HEK293 (cell line): ENCODE measurements at regions not wholly inside any gene's neighbourhood (a gene's known extent, or its start where the extent isn't known, plus 50 kb on each side); places are given as distances from the start of the nearest gene placed in this dataset.
"Not testable (repeated sequence)": the region's sequence is repeated elsewhere in the genome, so short reads cannot be mapped to it uniquely, and the experiment has no call there.

ENCODE experiments used
- CTCF ChIP-seq: fragments of 450-650 bp; formaldehyde crosslinking; IDR thresholded peaks from 2 replicates; pipeline ENCODE4 v1.5.1; 2016; ENCODE audit warnings: missing biosample characterization, missing genetic modification characterization
- MZF1 ChIP-seq: fragments of 450-650 bp; formaldehyde crosslinking; IDR thresholded peaks from 2 replicates; pipeline ENCODE4 v1.5.1; 2017; ENCODE audit warnings: missing biosample characterization, missing genetic modification characterization, borderline replicate concordance
- PBX3 ChIP-seq: sonication (generic); formaldehyde crosslinking; IDR thresholded peaks from 2 replicates; pipeline ENCODE4 v1.8.1; 2022; ENCODE audit warnings: mild to moderate bottlenecking, moderate library complexity, missing genetic modification reagents
- REST ChIP-seq: fragments of 450-650 bp; formaldehyde crosslinking; IDR thresholded peaks from 2 replicates; pipeline ENCODE4 v1.5.1; 2016; ENCODE audit warnings: missing biosample characterization, missing genetic modification characterization
- YY1 ChIP-seq: fragments of 450-650 bp; formaldehyde crosslinking; IDR thresholded peaks from 2 replicates; pipeline ENCODE4 v1.5.1; 2018; ENCODE audit warnings: missing biosample characterization, missing genetic modification characterization
- ZNF19 ChIP-seq: fragments of 450-650 bp; formaldehyde crosslinking; IDR thresholded peaks from 2 replicates; pipeline ENCODE4; 2016; ENCODE audit warnings: missing biosample characterization, missing genetic modification characterization, low read depth
- ZNF23 ChIP-seq: fragments of 450-650 bp; formaldehyde crosslinking; IDR thresholded peaks from 2 replicates; pipeline ENCODE4 v1.5.1; 2016; ENCODE audit warnings: missing biosample characterization, missing genetic modification characterization, borderline replicate concordance
- ZNF274 ChIP-seq, 2 experiments: fragments of 200-500 bp in 1 of 2; fragments of 450-650 bp in 1 of 2; sonication (Bioruptor generic) in 1 of 2; formaldehyde crosslinking in 1 of 2; IDR thresholded peaks; 2 replicates each; pipeline versions ENCODE4 v1.5.1 to v1.6.1; 2014 to 2016; ENCODE audit warnings: borderline replicate concordance in 1 of 2, inconsistent platforms in 1 of 2, low read length in 1 of 2, missing biosample characterization in 1 of 2, missing genetic modification characterization in 1 of 2
- ZNF366 ChIP-seq: fragments of 450-650 bp; formaldehyde crosslinking; conservative IDR thresholded peaks from 2 replicates; pipeline ENCODE4 v1.5.1; 2016; ENCODE audit warnings: missing biosample characterization, missing genetic modification characterization
- ZNF610 ChIP-seq: fragments of 450-650 bp; formaldehyde crosslinking; IDR thresholded peaks from 2 replicates; pipeline ENCODE4 v1.5.1; 2016; ENCODE audit warnings: missing biosample characterization, missing genetic modification characterization, borderline replicate concordance
- ZNF792 ChIP-seq: fragments of 450-650 bp; formaldehyde crosslinking; IDR thresholded peaks from 2 replicates; pipeline ENCODE4 v1.5.1; 2016; ENCODE audit warnings: missing biosample characterization, missing genetic modification characterization
- ZSCAN16 ChIP-seq: fragments of 450-650 bp; formaldehyde crosslinking; IDR thresholded peaks from 2 replicates; pipeline ENCODE4 v1.5.1; 2016; ENCODE audit warnings: missing biosample characterization, missing genetic modification characterization
- TF ChIP-seq, protein P1 (sequence below): fragments of 450-650 bp; IDR thresholded peaks from 2 replicates; pipeline ENCODE4 v1.5.1; 2018; ENCODE audit warnings: missing biosample characterization, mild to moderate bottlenecking, missing genetic modification characterization

DNA sequence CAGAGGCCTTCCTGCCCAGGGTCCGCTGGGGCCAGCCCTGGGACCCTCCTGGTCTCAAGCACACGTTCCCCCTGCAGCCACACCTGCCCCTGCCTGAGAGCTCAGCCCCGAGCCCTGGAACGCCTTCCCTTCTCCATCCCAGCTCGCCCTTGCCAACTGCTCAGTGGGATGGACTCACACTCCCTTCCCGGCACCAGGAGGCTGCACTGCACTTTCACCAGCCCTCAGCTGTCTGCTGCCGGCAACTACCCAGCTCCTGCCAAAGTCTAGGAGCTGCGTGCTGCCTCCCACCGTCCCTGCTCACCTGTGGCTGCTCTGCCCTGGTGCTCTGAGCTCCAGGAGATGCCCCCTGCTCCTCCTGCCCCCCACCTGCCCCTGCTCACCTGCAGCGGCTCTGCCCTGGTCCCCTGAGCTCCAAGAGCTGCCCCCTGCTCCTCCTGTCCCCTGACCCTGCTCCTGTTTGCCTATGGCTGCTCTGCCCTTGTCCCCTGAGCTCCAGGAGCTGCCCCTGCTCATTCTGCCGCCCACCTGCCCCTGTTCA, 246.4 kb downstream of the TMEM121 start:
- TF ChIP-seq ZNF274 (IDR thresholded peaks at IDR 0.05; ENCODE audit: low read length); ZNF274 (tag by site-specific recombination; IDR thresholded peaks at IDR 0.05; ENCODE audit: borderline replicate concordance); ZSCAN16 (tag by site-specific recombination); ZNF610; YY1 (tag by site-specific recombination); ZNF19 (tag by site-specific recombination); PBX3 (CRISPR knock-in tag); CTCF (tag by site-specific recombination); ZNF366; ZNF23 (tag by site-specific recombination); REST (tag by site-specific recombination); MZF1; ZNF792 (tag by site-specific recombination): not testable (repeated sequence)
- TF ChIP-seq, protein P1, sequence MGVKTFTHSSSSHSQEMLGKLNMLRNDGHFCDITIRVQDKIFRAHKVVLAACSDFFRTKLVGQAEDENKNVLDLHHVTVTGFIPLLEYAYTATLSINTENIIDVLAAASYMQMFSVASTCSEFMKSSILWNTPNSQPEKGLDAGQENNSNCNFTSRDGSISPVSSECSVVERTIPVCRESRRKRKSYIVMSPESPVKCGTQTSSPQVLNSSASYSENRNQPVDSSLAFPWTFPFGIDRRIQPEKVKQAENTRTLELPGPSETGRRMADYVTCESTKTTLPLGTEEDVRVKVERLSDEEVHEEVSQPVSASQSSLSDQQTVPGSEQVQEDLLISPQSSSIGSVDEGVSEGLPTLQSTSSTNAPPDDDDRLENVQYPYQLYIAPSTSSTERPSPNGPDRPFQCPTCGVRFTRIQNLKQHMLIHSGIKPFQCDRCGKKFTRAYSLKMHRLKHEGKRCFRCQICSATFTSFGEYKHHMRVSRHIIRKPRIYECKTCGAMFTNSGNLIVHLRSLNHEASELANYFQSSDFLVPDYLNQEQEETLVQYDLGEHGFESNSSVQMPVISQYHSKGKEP (tag by site-specific recombination): not testable (repeated sequence)
